HG03439 (cell line): ENCODE measurements at regions not wholly inside any gene's neighbourhood (a gene's known extent, or its start where the extent isn't known, plus 50 kb on each side); places are given as distances from the start of the nearest gene placed in this dataset.
"Not testable (repeated sequence)": the region's sequence is repeated elsewhere in the genome, so short reads cannot be mapped to it uniquely, and the experiment has no call there.

Source experiments
- ATAC-seq: cut with Tn5 transposase; IDR thresholded peaks from one replicate; pipeline ENCODE4 v1.9.1; 2021; ENCODE audit warnings: mild to moderate bottlenecking, moderate library complexity; ENCODE audit not compliant: unreplicated experiment

DNA sequence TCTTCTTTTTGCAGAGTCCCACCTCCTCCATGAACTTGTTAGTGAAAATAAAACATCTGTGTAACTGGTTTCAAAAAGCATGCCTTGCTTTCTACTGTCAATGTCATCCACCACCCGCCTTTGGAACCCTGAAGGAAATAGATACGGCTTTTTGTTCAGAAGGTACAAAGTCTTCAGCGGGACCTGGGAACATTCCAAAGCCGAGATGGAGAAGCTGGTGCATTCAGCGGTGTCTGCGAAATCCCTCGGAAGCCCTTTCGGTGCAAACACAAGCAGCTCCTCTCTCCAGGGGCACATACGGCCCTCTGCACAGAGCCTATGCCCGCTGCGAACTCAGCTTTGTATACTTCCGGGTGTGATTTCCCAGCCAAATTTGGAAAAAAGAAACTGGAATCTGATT lies 555.8 kb upstream of the SALL3 start:
- ATAC-seq, result no peak

DNA sequence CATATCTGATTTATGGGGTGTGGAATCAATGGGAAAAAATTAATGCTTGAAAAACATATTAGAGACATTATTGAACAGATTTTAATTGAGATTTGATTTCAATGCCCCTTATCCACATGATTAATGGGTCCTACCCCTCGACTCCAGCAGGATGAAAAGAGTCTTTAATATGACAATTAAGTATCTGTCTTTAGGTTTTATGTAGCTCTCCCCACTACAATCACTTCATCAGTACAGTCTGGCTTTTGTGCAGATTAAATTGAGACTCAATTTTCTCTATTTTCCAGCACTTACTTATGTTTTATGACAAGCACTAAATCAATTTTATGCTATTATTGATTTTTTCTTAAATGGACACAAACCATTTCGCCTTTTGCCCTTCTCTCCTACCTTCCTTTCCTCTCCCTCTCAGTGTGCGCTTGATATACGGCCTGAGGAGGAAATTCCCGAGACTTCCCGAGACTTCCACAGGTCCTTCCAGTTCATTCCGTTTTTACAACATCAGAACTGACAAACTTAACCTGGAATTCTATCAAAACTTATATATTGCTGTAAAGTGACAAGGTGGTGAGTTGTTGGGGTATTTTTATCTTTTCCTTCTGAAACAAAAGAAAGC lies 555.1 kb upstream of the SALL3 start:
- no peak for ATAC-seq

GRCh38 chr18:78425019-78425412 lies 554.6 kb upstream of the SALL3 start:
- ATAC-seq, result no peak

- no peak for ATAC-seq
These were observed 552.5 kb upstream of the SALL3 start for GRCh38 chr18:78427081-78427480.

GRCh38 chr18:78429127-78430108 lies 550.2 kb upstream of the SALL3 start:
- no peak for ATAC-seq

DNA sequence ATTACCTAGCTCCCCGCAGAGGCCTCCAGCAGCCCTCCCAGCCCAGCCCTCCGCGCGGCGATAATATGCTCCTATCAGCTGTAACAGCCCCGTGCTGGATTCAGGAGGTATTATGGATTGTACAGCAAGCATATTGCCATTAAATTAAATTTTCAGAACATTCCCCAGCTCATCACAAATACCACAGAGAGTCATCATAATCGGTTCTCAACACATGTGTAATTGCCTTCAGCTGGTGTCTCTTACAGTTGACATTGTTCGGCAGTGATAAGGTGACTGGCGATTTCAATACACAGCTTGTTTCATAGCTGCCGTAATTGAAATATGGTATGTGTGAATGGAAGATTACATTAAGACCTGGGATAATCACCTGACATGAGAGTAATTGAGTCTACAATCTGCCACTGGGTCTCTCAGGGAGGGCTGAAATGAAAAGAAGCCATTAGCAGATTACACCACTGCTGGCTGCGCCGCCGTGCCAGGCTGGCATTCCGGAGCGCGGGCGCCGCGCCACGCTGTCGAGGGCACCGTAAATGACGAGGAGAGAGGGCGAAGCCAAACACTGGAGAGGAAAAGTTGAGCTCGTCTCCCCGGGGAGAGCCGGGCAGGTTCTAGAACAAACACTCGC lies 549.4 kb upstream of the SALL3 start:
- no peak for ATAC-seq

DNA sequence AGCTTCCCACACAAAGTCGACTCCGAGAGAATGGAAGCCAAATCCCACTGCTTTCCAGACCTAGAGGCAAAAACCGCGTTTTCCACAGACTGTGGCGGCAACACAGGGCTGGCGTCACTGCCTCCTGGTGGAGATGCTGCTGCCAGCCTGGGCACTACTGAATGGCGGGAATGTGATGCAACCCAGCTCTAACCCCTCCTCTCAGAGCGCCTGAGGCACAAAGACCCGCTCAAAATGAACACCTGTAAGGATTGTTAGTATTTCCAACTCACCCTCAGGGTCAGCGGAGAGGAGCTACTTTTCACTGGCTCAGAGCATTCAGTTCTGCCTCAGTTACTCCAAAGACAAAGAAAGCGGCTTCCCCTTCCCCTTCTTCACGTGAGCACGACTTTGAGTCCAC lies 548.0 kb upstream of the SALL3 start:
- no peak for ATAC-seq

GRCh38 chr18:78433562-78433961 lies 546.1 kb upstream of the SALL3 start:
- no peak for ATAC-seq

GRCh38 chr18:78436110-78436509 lies 543.5 kb upstream of the SALL3 start:
- no peak for ATAC-seq

GRCh38 chr18:78438235-78438634 lies 541.4 kb upstream of the SALL3 start:
- not testable (repeated sequence) for ATAC-seq

DNA sequence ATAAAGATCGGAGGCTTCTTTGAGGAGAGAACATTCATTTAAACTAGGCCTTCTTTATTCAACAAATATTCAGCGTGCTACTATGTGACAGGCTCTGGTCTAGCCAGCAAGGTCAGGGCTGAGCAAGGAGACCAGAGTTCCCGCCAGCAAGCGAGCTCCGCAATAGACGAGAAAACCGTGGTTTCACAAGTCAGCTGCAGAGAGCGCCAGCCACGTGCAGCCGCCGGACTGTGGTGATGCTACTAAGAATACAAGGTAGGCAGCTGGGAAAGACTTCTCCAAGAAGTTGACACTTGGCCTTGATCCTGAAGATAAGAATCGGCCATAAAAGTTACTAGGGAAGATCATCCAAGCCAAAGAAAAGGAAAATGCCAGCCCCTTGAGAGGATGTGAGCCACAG lies 533.7 kb upstream of the SALL3 start:
- no peak for ATAC-seq

GRCh38 chr18:78447211-78447610 lies 532.4 kb upstream of the SALL3 start:
- ATAC-seq, result no peak

- ATAC-seq, result no peak
These were observed 531.5 kb upstream of the SALL3 start for GRCh38 chr18:78448106-78448505.

- ATAC-seq, result no peak
These were observed 531.0 kb upstream of the SALL3 start for GRCh38 chr18:78448591-78448990.

GRCh38 chr18:78454221-78454620 lies 525.4 kb upstream of the SALL3 start:
- no peak for ATAC-seq

GRCh38 chr18:78455386-78455785 lies 524.2 kb upstream of the SALL3 start:
- no peak for ATAC-seq

- no peak for ATAC-seq
These were observed 522.6 kb upstream of the SALL3 start for GRCh38 chr18:78457011-78457410.

DNA sequence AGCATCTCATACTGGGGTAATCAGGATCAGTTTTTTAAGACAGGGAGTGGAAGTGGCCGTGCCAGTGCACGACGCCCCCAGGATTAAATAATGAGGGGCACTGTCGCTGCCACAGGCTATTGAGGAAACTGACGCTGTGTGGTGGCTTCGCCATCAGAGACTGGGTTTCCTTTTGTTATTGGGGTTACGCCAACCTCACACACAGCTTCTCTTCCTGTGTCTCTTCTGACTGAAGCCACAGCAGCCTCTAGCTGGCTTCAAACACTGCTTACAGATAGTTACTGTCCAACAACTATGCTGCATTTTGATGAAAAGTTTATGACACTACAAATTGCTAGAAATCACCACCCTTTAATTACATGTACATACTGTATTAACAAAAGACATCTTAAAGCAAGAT lies 521.9 kb upstream of the SALL3 start:
- no peak for ATAC-seq

- no peak for ATAC-seq
These were observed 521.3 kb upstream of the SALL3 start for GRCh38 chr18:78458356-78458755.

- ATAC-seq, result no peak
These were observed 520.0 kb upstream of the SALL3 start for GRCh38 chr18:78459668-78460067.

GRCh38 chr18:78460558-78460957 lies 519.1 kb upstream of the SALL3 start:
- ATAC-seq, result no peak

DNA sequence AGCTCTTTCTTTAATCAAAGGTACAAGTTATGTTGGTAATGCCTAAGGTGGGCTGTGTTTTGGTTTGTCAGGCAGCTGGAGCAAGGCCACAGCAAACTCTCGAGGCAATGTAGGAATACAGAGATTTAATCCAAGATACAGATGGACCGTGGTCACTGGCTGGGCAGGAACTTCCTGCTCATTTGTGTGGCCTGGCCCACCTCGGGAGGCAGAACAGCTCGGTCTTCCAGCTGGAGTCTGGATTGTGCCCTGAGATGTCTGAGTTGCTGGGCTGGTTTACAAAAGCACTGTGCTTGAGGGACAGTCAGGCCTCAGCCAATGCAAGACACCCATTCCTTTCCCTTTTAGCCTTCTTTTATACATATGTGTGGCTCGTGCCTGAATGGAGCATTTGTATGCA lies 506.1 kb upstream of the SALL3 start:
- no peak for ATAC-seq
